ENCODE measurements at regions not wholly inside any gene's neighbourhood (a gene's known extent, or its start where the extent isn't known, plus 50 kb on each side); places are given as distances from the start of the nearest gene placed in this dataset.

- TF ChIP-seq POLR2A (IDR thresholded peaks at IDR 0.05) (no peak), POLR2AphosphoS5 (IDR thresholded peaks at IDR 0.05; ENCODE audit: insufficient read depth in 1 of 2, low read depth in 1 of 2) (no peak), CTCF (IDR thresholded peaks at IDR 0.05) (no peak)
- Histone ChIP-seq H3K36me3 (no peaks in the 10 kb centered on the region), H3K9me3 (no peaks in the 10 kb centered on the region), H3K4me1 (no peaks in the 10 kb centered on the region), H3K27ac (no peak overlapping the region), H3K4me3 (no peak overlapping the region), H3K27me3 (no peaks in the 10 kb centered on the region)
- intact Hi-C loops (cut with DNase I), result no loop called here
- DNase-seq (ENCODE audit: extremely low spot score in 2 of 2), result no peak
These were observed 367.0 kb upstream of the ATP2B1 start for GRCh38 chr12:90075685-90076084.

- intact Hi-C loops (cut with DNase I), result no loop called here
- DNase-seq (ENCODE audit: extremely low spot score in 2 of 2), result no peak
- Histone ChIP-seq H3K36me3 (no peaks in the 10 kb centered on the region), H3K9me3 (no peaks in the 10 kb centered on the region), H3K27ac (no peak overlapping the region), H3K4me3 (no peak overlapping the region), H3K4me1 (no peaks in the 10 kb centered on the region), H3K27me3 (no peaks in the 10 kb centered on the region)
- no peak for TF ChIP-seq CTCF (IDR thresholded peaks at IDR 0.05)
- no peak for TF ChIP-seq POLR2AphosphoS5 (IDR thresholded peaks at IDR 0.05; ENCODE audit: insufficient read depth in 1 of 2, low read depth in 1 of 2)
- TF ChIP-seq POLR2A (IDR thresholded peaks at IDR 0.05), result no peak
These were observed 365.4 kb upstream of the ATP2B1 start for GRCh38 chr12:90074086-90074485.

- intact Hi-C loops (cut with DNase I), result no loop called here
These were observed 363.4 kb upstream of the ATP2B1 start for GRCh38 chr12:90071996-90072395.

GRCh38 chr12:90069711-90070110 lies 361.1 kb upstream of the ATP2B1 start:
- no peak for TF ChIP-seq CTCF (IDR thresholded peaks at IDR 0.05)
- TF ChIP-seq POLR2AphosphoS5 (IDR thresholded peaks at IDR 0.05; ENCODE audit: insufficient read depth in 1 of 2, low read depth in 1 of 2), result no peak
- TF ChIP-seq POLR2A (IDR thresholded peaks at IDR 0.05), result no peak
- H3K4me3 ChIP-seq, result no peak overlapping the region
- DNase-seq (ENCODE audit: extremely low spot score in 2 of 2), result no peak
- H3K27ac ChIP-seq, result no peak overlapping the region
- no peaks in the 10 kb centered on the region for H3K4me1 ChIP-seq
- H3K36me3 ChIP-seq, result no peaks in the 10 kb centered on the region
- no peaks in the 10 kb centered on the region for H3K9me3 ChIP-seq
- intact Hi-C loops (cut with DNase I), result no loop called here
- no peaks in the 10 kb centered on the region for H3K27me3 ChIP-seq

More at GRCh38 chr12:90071996-90072395, 363.4 kb upstream of the ATP2B1 start:
- no peak for DNase-seq (ENCODE audit: extremely low spot score in 2 of 2)
- H3K9me3 ChIP-seq, result no peaks in the 10 kb centered on the region
- no peak overlapping the region for H3K27ac ChIP-seq
- H3K4me1 ChIP-seq, result no peaks in the 10 kb centered on the region
- H3K4me3 ChIP-seq, result no peak overlapping the region
- H3K36me3 ChIP-seq, result no peaks in the 10 kb centered on the region
- H3K27me3 ChIP-seq, result no peaks in the 10 kb centered on the region
- TF ChIP-seq POLR2AphosphoS5 (IDR thresholded peaks at IDR 0.05; ENCODE audit: insufficient read depth in 1 of 2, low read depth in 1 of 2), result no peak
- no peak for TF ChIP-seq CTCF (IDR thresholded peaks at IDR 0.05)
- TF ChIP-seq POLR2A (IDR thresholded peaks at IDR 0.05), result no peak

DNA sequence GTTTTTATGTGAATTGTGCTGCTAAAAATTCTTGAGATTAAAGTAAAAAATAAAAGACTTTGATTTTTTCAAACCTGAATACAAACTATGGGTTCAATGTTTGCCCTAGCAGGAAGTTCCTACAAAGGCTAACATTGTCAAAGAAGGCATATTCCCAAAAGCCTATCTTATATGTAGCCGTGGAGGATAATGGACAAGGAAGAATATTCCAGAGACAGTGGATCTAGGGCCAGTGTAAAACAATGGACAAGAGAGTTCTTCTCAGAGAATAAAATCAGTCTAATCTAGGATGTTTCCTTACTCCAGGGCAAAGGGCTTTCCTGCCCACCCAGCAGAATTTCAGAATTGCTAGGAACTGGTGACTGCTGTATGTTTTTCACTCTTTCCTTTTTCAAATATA lies 359.2 kb upstream of the ATP2B1 start:
- DNase-seq (ENCODE audit: extremely low spot score in 2 of 2), result no peak
- intact Hi-C loops (cut with DNase I), result no loop called here
- Histone ChIP-seq H3K9me3 (no peaks in the 10 kb centered on the region), H3K36me3 (no peaks in the 10 kb centered on the region), H3K4me1 (no peaks in the 10 kb centered on the region), H3K27me3 (no peaks in the 10 kb centered on the region), H3K4me3 (no peak overlapping the region), H3K27ac (no peak overlapping the region)
- no peak for TF ChIP-seq POLR2A (IDR thresholded peaks at IDR 0.05)
- no peak for TF ChIP-seq POLR2AphosphoS5 (IDR thresholded peaks at IDR 0.05; ENCODE audit: insufficient read depth in 1 of 2, low read depth in 1 of 2)
- TF ChIP-seq CTCF (IDR thresholded peaks at IDR 0.05), result no peak

Measured in vagina (tissue), 2 donors.